Keratinocyte (primary cell): ENCODE measurements at regions not wholly inside any gene's neighbourhood (a gene's known extent, or its start where the extent isn't known, plus 50 kb on each side); places are given as distances from the start of the nearest gene placed in this dataset.

ENCODE experiments used
- CTCF ChIP-seq, 3 experiments: IDR thresholded peaks in 1 of 3; conservative IDR thresholded peaks in 1 of 3; optimal IDR thresholded peaks in 1 of 3; 2 replicates in 2 of 3; 3 replicates in 1 of 3; pipeline versions ENCODE3 to v1.5.1; 2011; ENCODE audit warnings: low read length in 3 of 3, mild to moderate bottlenecking in 3 of 3, moderate library complexity in 2 of 3, control low read depth in 1 of 3, inconsistent platforms in 1 of 3; ENCODE audit not compliant: insufficient read depth in 2 of 3; ENCODE audit errors: extremely low read depth in 1 of 3
- EZH2 ChIP-seq: IDR thresholded peaks from one replicate; pipeline ENCODE4 v1.6.1; 2012; ENCODE audit warnings: inconsistent platforms, mild to moderate bottlenecking, low read length, moderate library complexity

GRCh38 chr14:83047059-83047830 lies 1513.6 kb upstream of the SEL1L start:
- TF ChIP-seq EZH2 (no peak), CTCF (optimal IDR thresholded peaks at IDR 0.05 in 1 of 3, IDR thresholded peaks at IDR 0.05 in 1 of 3, conservative IDR thresholded peaks at IDR 0.05 in 1 of 3; ENCODE audit: extremely low read depth in 1 of 3, insufficient read depth in 2 of 3, low read length in 3 of 3) (no peak)
